ENCODE measurements at regions not wholly inside any gene's neighbourhood (a gene's known extent, or its start where the extent isn't known, plus 50 kb on each side); places are given as distances from the start of the nearest gene placed in this dataset.
"Not testable (repeated sequence)": the region's sequence is repeated elsewhere in the genome, so short reads cannot be mapped to it uniquely, and the experiment has no call there.

- no peak overlapping the region for H3K4me3 ChIP-seq
- ATAC-seq = no peak
- TF ChIP-seq, protein P1, sequence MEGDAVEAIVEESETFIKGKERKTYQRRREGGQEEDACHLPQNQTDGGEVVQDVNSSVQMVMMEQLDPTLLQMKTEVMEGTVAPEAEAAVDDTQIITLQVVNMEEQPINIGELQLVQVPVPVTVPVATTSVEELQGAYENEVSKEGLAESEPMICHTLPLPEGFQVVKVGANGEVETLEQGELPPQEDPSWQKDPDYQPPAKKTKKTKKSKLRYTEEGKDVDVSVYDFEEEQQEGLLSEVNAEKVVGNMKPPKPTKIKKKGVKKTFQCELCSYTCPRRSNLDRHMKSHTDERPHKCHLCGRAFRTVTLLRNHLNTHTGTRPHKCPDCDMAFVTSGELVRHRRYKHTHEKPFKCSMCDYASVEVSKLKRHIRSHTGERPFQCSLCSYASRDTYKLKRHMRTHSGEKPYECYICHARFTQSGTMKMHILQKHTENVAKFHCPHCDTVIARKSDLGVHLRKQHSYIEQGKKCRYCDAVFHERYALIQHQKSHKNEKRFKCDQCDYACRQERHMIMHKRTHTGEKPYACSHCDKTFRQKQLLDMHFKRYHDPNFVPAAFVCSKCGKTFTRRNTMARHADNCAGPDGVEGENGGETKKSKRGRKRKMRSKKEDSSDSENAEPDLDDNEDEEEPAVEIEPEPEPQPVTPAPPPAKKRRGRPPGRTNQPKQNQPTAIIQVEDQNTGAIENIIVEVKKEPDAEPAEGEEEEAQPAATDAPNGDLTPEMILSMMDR (IDR thresholded peaks at IDR 0.05) = no peak
- H3K9me3 ChIP-seq = no peaks in the 10 kb centered on the region
- intact Hi-C loops (cut with DNase I, micrococcal nuclease) = no loop called here
- no peaks in the 10 kb centered on the region for H3K36me3 ChIP-seq (ENCODE audit: low read depth)
- DNase-seq = no peak
- no peaks in the 10 kb centered on the region for H3K4me1 ChIP-seq (ENCODE audit: low read depth)
Observed at GRCh38 chr6:150511313-150511712, 88.4 kb upstream of the PLEKHG1 start.

GRCh38 chr6:150514806-150515380 lies 84.8 kb upstream of the PLEKHG1 start:
- Histone ChIP-seq H3K9me3 (no peaks in the 10 kb centered on the region), H3K4me1 (ENCODE audit: low read depth) (no peaks in the 10 kb centered on the region), H3K36me3 (ENCODE audit: low read depth) (no peaks in the 10 kb centered on the region), H3K4me3 (no peak overlapping the region)
- ATAC-seq (no peak), DNase-seq (no peak)
- intact Hi-C loops (cut with DNase I, micrococcal nuclease) = no loop called here
- TF ChIP-seq, protein P1 (IDR thresholded peaks at IDR 0.05) = no peak

DNA sequence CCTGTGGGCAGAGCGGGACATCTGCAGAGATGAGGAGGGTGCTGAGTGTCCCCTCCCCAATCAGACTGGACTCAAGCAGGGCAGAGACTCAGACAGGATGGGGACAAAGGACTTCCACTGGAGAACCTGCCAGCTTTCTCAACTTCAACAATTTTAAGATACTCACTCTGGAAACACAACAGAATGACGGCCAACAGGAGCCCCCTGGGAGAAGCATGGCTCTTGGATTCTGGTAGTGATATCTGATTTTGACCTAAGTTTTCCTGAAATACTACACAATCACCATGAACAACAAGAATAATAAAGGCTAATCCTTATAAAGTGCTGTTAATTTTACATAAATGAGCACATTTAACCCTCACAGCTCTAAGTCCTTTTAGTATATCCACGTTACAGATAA lies 83.5 kb upstream of the PLEKHG1 start:
- TF ChIP-seq, protein P1 (IDR thresholded peaks at IDR 0.05) = no peak
- intact Hi-C loops (cut with DNase I, micrococcal nuclease) = no loop called here
- H3K4me3 ChIP-seq = no peak overlapping the region
- H3K9me3 ChIP-seq = no peaks in the 10 kb centered on the region
- DNase-seq = no peak
- H3K4me1 ChIP-seq (ENCODE audit: low read depth) = no peaks in the 10 kb centered on the region
- ATAC-seq = no peak
- H3K36me3 ChIP-seq (ENCODE audit: low read depth) = no peaks in the 10 kb centered on the region

GRCh38 chr6:150517175-150517574 lies 82.5 kb upstream of the PLEKHG1 start:
- no peak for ATAC-seq
- H3K36me3 ChIP-seq (ENCODE audit: low read depth) = no peaks in the 10 kb centered on the region
- TF ChIP-seq, protein P1 (IDR thresholded peaks at IDR 0.05) = no peak
- intact Hi-C loops (cut with DNase I, micrococcal nuclease) = no loop called here
- DNase-seq = no peak
- H3K4me3 ChIP-seq = no peak overlapping the region
- H3K4me1 ChIP-seq (ENCODE audit: low read depth) = no peaks in the 10 kb centered on the region
- no peaks in the 10 kb centered on the region for H3K9me3 ChIP-seq

- DNase-seq (no peak), ATAC-seq (no peak)
- H3K4me3 ChIP-seq = no peak overlapping the region
- H3K4me1 ChIP-seq (ENCODE audit: low read depth) = no peaks in the 10 kb centered on the region
- H3K36me3 ChIP-seq (ENCODE audit: low read depth) = no peaks in the 10 kb centered on the region
- TF ChIP-seq, protein P1 (IDR thresholded peaks at IDR 0.05) = no peak
- H3K9me3 ChIP-seq = no peaks in the 10 kb centered on the region
- intact Hi-C loops (cut with DNase I, micrococcal nuclease) = no loop called here
Observed at GRCh38 chr6:150521482-150521881, 78.2 kb upstream of the PLEKHG1 start.

GRCh38 chr6:150523216-150523615 lies 76.5 kb upstream of the PLEKHG1 start:
- DNase-seq; ATAC-seq; intact Hi-C loops (cut with DNase I, micrococcal nuclease); H3K4me1 ChIP-seq (ENCODE audit: low read depth); H3K36me3 ChIP-seq (ENCODE audit: low read depth); H3K9me3 ChIP-seq; H3K4me3 ChIP-seq: not testable (repeated sequence)

All from mucosa of descending colon (tissue), 3 donors.